ENCODE measurements at regions not wholly inside any gene's neighbourhood (a gene's known extent, or its start where the extent isn't known, plus 50 kb on each side); places are given as distances from the start of the nearest gene placed in this dataset.
"Not testable (repeated sequence)": the region's sequence is repeated elsewhere in the genome, so short reads cannot be mapped to it uniquely, and the experiment has no call there.

GRCh38 chr1:81314513-81315233 lies 486.1 kb upstream of the ADGRL2 start:
- no peak for DNase-seq

- DNase-seq: no peak
These were observed 487.4 kb upstream of the ADGRL2 start for GRCh38 chr1:81313289-81313688.

GRCh38 chr1:81312272-81312754 lies 488.4 kb upstream of the ADGRL2 start:
- DNase-seq: no peak

GRCh38 chr1:81310250-81310649 lies 490.5 kb upstream of the ADGRL2 start:
- no peak for DNase-seq

GRCh38 chr1:81308191-81308590 lies 492.5 kb upstream of the ADGRL2 start:
- DNase-seq: no peak

- DNase-seq: no peak
These were observed 492.9 kb upstream of the ADGRL2 start for GRCh38 chr1:81307786-81308185.

- no peak for DNase-seq
These were observed 494.7 kb upstream of the ADGRL2 start for GRCh38 chr1:81305997-81306452.

GRCh38 chr1:81304187-81304586 lies 496.5 kb upstream of the ADGRL2 start:
- DNase-seq: no peak

- no peak for DNase-seq
These were observed 500.8 kb upstream of the ADGRL2 start for GRCh38 chr1:81299892-81300291.

- DNase-seq: no peak
These were observed 502.5 kb upstream of the ADGRL2 start for GRCh38 chr1:81298266-81298665.

GRCh38 chr1:81296601-81297000 lies 504.1 kb upstream of the ADGRL2 start:
- no peak for DNase-seq

- no peak for DNase-seq
These were observed 510.4 kb upstream of the ADGRL2 start for GRCh38 chr1:81290326-81290725.

GRCh38 chr1:81288689-81289088 lies 512.0 kb upstream of the ADGRL2 start:
- DNase-seq: no peak

GRCh38 chr1:81287411-81288080 lies 513.2 kb upstream of the ADGRL2 start:
- no peak for DNase-seq

GRCh38 chr1:81270051-81270450 lies 530.7 kb upstream of the ADGRL2 start:
- DNase-seq: no peak

- DNase-seq: no peak
These were observed 535.8 kb upstream of the ADGRL2 start for GRCh38 chr1:81264976-81265375.

- DNase-seq: no peak
These were observed 540.9 kb upstream of the ADGRL2 start for GRCh38 chr1:81259625-81260411.

GRCh38 chr1:81254560-81254959 lies 546.2 kb upstream of the ADGRL2 start:
- no peak for DNase-seq

GRCh38 chr1:81254068-81254467 lies 546.7 kb upstream of the ADGRL2 start:
- DNase-seq: no peak

GRCh38 chr1:81252471-81253151 lies 548.1 kb upstream of the ADGRL2 start:
- DNase-seq: no peak

GRCh38 chr1:81250825-81251224 lies 549.9 kb upstream of the ADGRL2 start:
- not testable (repeated sequence) for DNase-seq

- not testable (repeated sequence) for DNase-seq
These were observed 555.5 kb upstream of the ADGRL2 start for GRCh38 chr1:81245084-81245715.
